Uterus (tissue), 3 donors: ENCODE measurements at regions not wholly inside any gene's neighbourhood (a gene's known extent, or its start where the extent isn't known, plus 50 kb on each side); places are given as distances from the start of the nearest gene placed in this dataset.

ENCODE experiments used
- DNase-seq, 2 donors: peaks; one replicate each; pipeline ENCODE4 v3.0.0-alpha.2; 2019 to 2020
- H3K27ac ChIP-seq, 2 donors: fragments of 200-600 bp; sonication (generic); 1 replicate in 1 of 2; 2 replicates in 1 of 2; pipeline ENCODE4 v1.5.1; 2016 to 2018
- H3K27me3 ChIP-seq, 2 donors: fragments of 200-600 bp; sonication (generic); one replicate each; pipeline ENCODE4 v1.5.1; 2018 to 2019; ENCODE audit warnings: control low read depth in 1 of 2
- H3K36me3 ChIP-seq, 2 donors: fragments of 200-600 bp; sonication (generic); one replicate each; pipeline ENCODE4 v1.5.1; 2019; ENCODE audit warnings: control low read depth in 1 of 2
- H3K4me1 ChIP-seq, 2 donors: fragments of 200-600 bp; sonication (generic); one replicate each; pipeline ENCODE4 v1.5.1; 2018 to 2019; ENCODE audit warnings: control low read depth in 1 of 2
- H3K4me3 ChIP-seq, 2 donors: fragments of 200-600 bp; sonication (generic); 1 replicate in 1 of 2; 2 replicates in 1 of 2; pipeline ENCODE4 v1.5.1; 2018 to 2019; ENCODE audit warnings: mild to moderate bottlenecking in 1 of 2
- H3K9me3 ChIP-seq, 2 donors: fragments of 200-600 bp; sonication (generic); one replicate each; pipeline ENCODE4 v1.5.1; 2019; ENCODE audit warnings: control low read depth in 1 of 2
- CTCF ChIP-seq, 4 experiments: fragments of 200-600 bp in 2 of 4; fragments of 450-650 bp in 2 of 4; sonication (generic) in 2 of 4; IDR thresholded peaks; one replicate each; pipeline ENCODE4 v1.5.1; 2016 to 2019; ENCODE audit warnings: antibody characterized with exemption in 4 of 4, mild to moderate bottlenecking in 2 of 4, moderate library complexity in 1 of 4
- POLR2A ChIP-seq, 2 donors: fragments of 450-650 bp; IDR thresholded peaks; one replicate each; pipeline ENCODE4 v1.6.1; 2016; ENCODE audit warnings: antibody characterized with exemption in 2 of 2, mild to moderate bottlenecking in 1 of 2, moderate library complexity in 1 of 2
- intact Hi-C: fragments of 100-400 bp; cut with DNase I; formaldehyde crosslinking; loops from one replicate; pipeline ENCODE4 v1.15.1; 2023; ENCODE audit warnings: low total_unique reads
- donor health status: DM: yes; HTN: yes; CAD: no.

- no peak for DNase-seq
- Histone ChIP-seq H3K36me3 (no peaks in the 10 kb centered on the region), H3K27me3 (no peaks in the 10 kb centered on the region), H3K4me3 (no peak overlapping the region), H3K27ac (no peak overlapping the region), H3K4me1 (no peaks in the 10 kb centered on the region), H3K9me3 (no peaks in the 10 kb centered on the region)
- intact Hi-C loops, result no loop called here
- TF ChIP-seq POLR2A (IDR thresholded peaks at IDR 0.05) (no peak), CTCF (IDR thresholded peaks at IDR 0.05) (no peak)
Measured at GRCh38 chr1:187931776-187932175, 1103.0 kb downstream of the PLA2G4A start.

- no peak overlapping the region for H3K4me3 ChIP-seq
- no peak overlapping the region for H3K27ac ChIP-seq
- TF ChIP-seq POLR2A (IDR thresholded peaks at IDR 0.05), result no peak
- no peak for TF ChIP-seq CTCF (IDR thresholded peaks at IDR 0.05)
- intact Hi-C loops, result no loop called here
- H3K4me1 ChIP-seq, result no peaks in the 10 kb centered on the region
- DNase-seq, result no peak
- H3K9me3 ChIP-seq, result no peaks in the 10 kb centered on the region
- no peaks in the 10 kb centered on the region for H3K27me3 ChIP-seq
- no peaks in the 10 kb centered on the region for H3K36me3 ChIP-seq
Measured at GRCh38 chr1:187933562-187934419, 1105.0 kb downstream of the PLA2G4A start.

GRCh38 chr1:187936667-187937066 lies 1107.9 kb downstream of the PLA2G4A start:
- intact Hi-C loops, result no loop called here

GRCh38 chr1:187938092-187938491 lies 1109.3 kb downstream of the PLA2G4A start:
- Histone ChIP-seq H3K36me3 (no peaks in the 10 kb centered on the region), H3K4me1 (no peaks in the 10 kb centered on the region), H3K27ac (no peak overlapping the region), H3K27me3 (no peaks in the 10 kb centered on the region), H3K4me3 (no peak overlapping the region), H3K9me3 (no peaks in the 10 kb centered on the region)
- no peak for DNase-seq
- TF ChIP-seq CTCF (IDR thresholded peaks at IDR 0.05) (no peak), POLR2A (IDR thresholded peaks at IDR 0.05) (no peak)
- intact Hi-C loops, result no loop called here

More at GRCh38 chr1:187936667-187937066, 1107.9 kb downstream of the PLA2G4A start:
- no peaks in the 10 kb centered on the region for H3K9me3 ChIP-seq
- no peak overlapping the region for H3K27ac ChIP-seq
- H3K36me3 ChIP-seq, result no peaks in the 10 kb centered on the region
- no peak for DNase-seq
- no peaks in the 10 kb centered on the region for H3K4me1 ChIP-seq
- no peaks in the 10 kb centered on the region for H3K27me3 ChIP-seq
- no peak overlapping the region for H3K4me3 ChIP-seq
- TF ChIP-seq POLR2A (IDR thresholded peaks at IDR 0.05), result no peak
- TF ChIP-seq CTCF (IDR thresholded peaks at IDR 0.05), result no peak

- H3K36me3 ChIP-seq, result no peaks in the 10 kb centered on the region
- no peak for TF ChIP-seq CTCF (IDR thresholded peaks at IDR 0.05)
- no peak overlapping the region for H3K4me3 ChIP-seq
- no peak overlapping the region for H3K27ac ChIP-seq
- DNase-seq, result no peak
- no peaks in the 10 kb centered on the region for H3K4me1 ChIP-seq
- no peaks in the 10 kb centered on the region for H3K27me3 ChIP-seq
- intact Hi-C loops, result no loop called here
- no peaks in the 10 kb centered on the region for H3K9me3 ChIP-seq
Measured at GRCh38 chr1:187942986-187943385, 1114.2 kb downstream of the PLA2G4A start.
